Body of pancreas (tissue), 4 donors: ENCODE measurements at regions not wholly inside any gene's neighbourhood (a gene's known extent, or its start where the extent isn't known, plus 50 kb on each side); places are given as distances from the start of the nearest gene placed in this dataset.

Experiments
- ATAC-seq: fragments of 150-250 bp; one replicate; pipeline ENCODE4 v1.9.1; 2016
- DNase-seq, 4 donors: peaks; one replicate each; pipeline ENCODE4 v3.0.0-alpha.2; 2019
- H3K27ac ChIP-seq, 4 donors: fragments of 200-600 bp; sonication (generic); 1 replicate in 3 of 4; 2 replicates in 1 of 4; pipeline versions ENCODE4 v1.5.1 to v1.6.1; 2016 to 2019; ENCODE audit warnings: mild to moderate bottlenecking in 1 of 4, mixed read lengths in 1 of 4, moderate library complexity in 1 of 4
- H3K27me3 ChIP-seq, 2 donors: fragments of 200-600 bp; sonication (generic); one replicate each; pipeline ENCODE4 v1.6.0; 2016; ENCODE audit warnings: mild to moderate bottlenecking in 1 of 2
- H3K36me3 ChIP-seq, 2 donors: fragments of 200-600 bp; sonication (generic); replicated peaks in 1 of 2; 2 replicates each; pipeline ENCODE4 v1.5.1; 2016; ENCODE audit warnings: low read depth in 2 of 2; ENCODE audit not compliant: insufficient read depth in 1 of 2
- H3K4me1 ChIP-seq: fragments of 200-600 bp; sonication (generic); one replicate; pipeline ENCODE4 v1.6.0; 2016
- H3K4me3 ChIP-seq, 2 donors: fragments of 200-600 bp; sonication (generic); 1 replicate in 1 of 2; 2 replicates in 1 of 2; pipeline ENCODE4 v1.5.1; 2016 to 2019
- H3K9me3 ChIP-seq, 3 donors: fragments of 200-600 bp; sonication (generic); 1 replicate in 2 of 3; 2 replicates in 1 of 3; pipeline ENCODE4 v1.5.1; 2016
- CTCF ChIP-seq, 7 experiments: fragments of 450-650 bp in 4 of 7; fragments of 200-600 bp in 3 of 7; sonication (generic) in 3 of 7; IDR thresholded peaks; one replicate each; pipeline ENCODE4 v1.5.1; 2016 to 2019; ENCODE audit warnings: antibody characterized with exemption in 7 of 7
- POLR2A ChIP-seq, 3 donors: fragments of 450-650 bp; IDR thresholded peaks; one replicate each; pipeline ENCODE4 v1.6.1; 2016; ENCODE audit warnings: antibody characterized with exemption in 3 of 3, mild to moderate bottlenecking in 2 of 3
- whole genome bisulfite sequencing, 2 donors: methylation state at CpG; one replicate each; pipeline ENCODE4 v1.1.5; 2017; 5-methylcytosine and 5-hydroxymethylcytosine counted together
- intact Hi-C: fragments of 100-400 bp; cut with DNase I; formaldehyde crosslinking; loops from one replicate; pipeline ENCODE4 v1.15.1; 2023

- H3K4me3 ChIP-seq, result no peak overlapping the region
- intact Hi-C loops, result no loop called here
- DNase-seq (no peak), ATAC-seq (no peak)
- H3K27ac ChIP-seq, result no peak overlapping the region
- TF ChIP-seq CTCF (IDR thresholded peaks at IDR 0.05), result no peak
- no peak for TF ChIP-seq POLR2A (IDR thresholded peaks at IDR 0.05)
- no peaks in the 10 kb centered on the region for H3K27me3 ChIP-seq
- H3K4me1 ChIP-seq, result no peaks in the 10 kb centered on the region
- no peaks in the 10 kb centered on the region for H3K36me3 ChIP-seq
- 5 to 13% methylated on average over 2 of the region's 2 CpGs for WGBS, 2 donors
- no peaks in the 10 kb centered on the region for H3K9me3 ChIP-seq
These were observed 679.3 kb downstream of the TYW1 start for GRCh38 chr7:67675971-67676370.

GRCh38 chr7:67678419-67678818 is 681.8 kb downstream of the TYW1 start:
- Histone ChIP-seq H3K36me3 (no peaks in the 10 kb centered on the region), H3K27ac (no peak overlapping the region), H3K9me3 (no peaks in the 10 kb centered on the region), H3K4me1 (no peaks in the 10 kb centered on the region), H3K27me3 (no peaks in the 10 kb centered on the region), H3K4me3 (no peak overlapping the region)
- ATAC-seq (no peak), DNase-seq (no peak)
- WGBS, 2 donors, result 51 to 69% methylated on average over 4 of the region's 4 CpGs
- intact Hi-C loops, result no loop called here
- TF ChIP-seq POLR2A (IDR thresholded peaks at IDR 0.05) (no peak), CTCF (IDR thresholded peaks at IDR 0.05) (no peak)

GRCh38 chr7:67683628-67684027 is 687.0 kb downstream of the TYW1 start:
- H3K4me3 ChIP-seq, result no peak overlapping the region
- H3K27ac ChIP-seq, result no peak overlapping the region
- WGBS, 2 donors, result 68% methylated on average over 4 of the region's 4 CpGs
- intact Hi-C loops, result no loop called here
- H3K9me3 ChIP-seq, result no peaks in the 10 kb centered on the region
- ATAC-seq, result no peak
- no peaks in the 10 kb centered on the region for H3K36me3 ChIP-seq
- no peak for DNase-seq
- TF ChIP-seq POLR2A (IDR thresholded peaks at IDR 0.05) (no peak), CTCF (IDR thresholded peaks at IDR 0.05) (no peak)
- no peaks in the 10 kb centered on the region for H3K4me1 ChIP-seq
- no peaks in the 10 kb centered on the region for H3K27me3 ChIP-seq

GRCh38 chr7:67690700-67691099 is 694.1 kb downstream of the TYW1 start:
- TF ChIP-seq CTCF (IDR thresholded peaks at IDR 0.05), result no peak
- TF ChIP-seq POLR2A (IDR thresholded peaks at IDR 0.05), result no peak
- Histone ChIP-seq H3K36me3 (no peaks in the 10 kb centered on the region), H3K9me3 (no peaks in the 10 kb centered on the region), H3K4me1 (peaks cover 4% of the 10 kb centered on the region), H3K27ac (peak overlapping the region in 1 of 4 donors; percentile 17), H3K27me3 (no peaks in the 10 kb centered on the region), H3K4me3 (no peak overlapping the region)
- no peak for ATAC-seq
- intact Hi-C loops, result no loop called here
- DNase-seq, result peak in 3 of 4 donors; percentile 4 to 25 (median 24)
- 62 to 78% methylated on average over 1 of the region's 1 CpG for WGBS, 2 donors

- Histone ChIP-seq H3K4me3 (no peak overlapping the region), H3K27me3 (no peaks in the 10 kb centered on the region), H3K4me1 (peaks cover 4% of the 10 kb centered on the region), H3K36me3 (no peaks in the 10 kb centered on the region), H3K9me3 (no peaks in the 10 kb centered on the region), H3K27ac (peak overlapping the region in 1 of 4 donors; percentile 36)
- intact Hi-C loops, result no loop called here
- TF ChIP-seq CTCF (IDR thresholded peaks at IDR 0.05) (no peak), POLR2A (IDR thresholded peaks at IDR 0.05) (no peak)
- WGBS, 2 donors, result 12 to 14% methylated on average over 4 of the region's 4 CpGs
- DNase-seq (peak; percentile 18 to 66 (median 60)), ATAC-seq (peak; percentile 64)
These were observed 695.8 kb downstream of the TYW1 start for GRCh38 chr7:67692425-67692824.
